HL-60/S4 treated with phorbol 12-myristate 13-acetate at 8.2 ng/mL for 4 days and 3 days (cell line): ENCODE measurements at regions not wholly inside any gene's neighbourhood (a gene's known extent, or its start where the extent isn't known, plus 50 kb on each side); places are given as distances from the start of the nearest gene placed in this dataset.

Source experiments
- in situ Hi-C: fragments of 300-500 bp; cut with MboI; formaldehyde crosslinking; loops from 2 replicates; pipeline ENCODE4 v1.15.0; 2022; ENCODE audit warnings: low sequenced_read_pairs

DNA sequence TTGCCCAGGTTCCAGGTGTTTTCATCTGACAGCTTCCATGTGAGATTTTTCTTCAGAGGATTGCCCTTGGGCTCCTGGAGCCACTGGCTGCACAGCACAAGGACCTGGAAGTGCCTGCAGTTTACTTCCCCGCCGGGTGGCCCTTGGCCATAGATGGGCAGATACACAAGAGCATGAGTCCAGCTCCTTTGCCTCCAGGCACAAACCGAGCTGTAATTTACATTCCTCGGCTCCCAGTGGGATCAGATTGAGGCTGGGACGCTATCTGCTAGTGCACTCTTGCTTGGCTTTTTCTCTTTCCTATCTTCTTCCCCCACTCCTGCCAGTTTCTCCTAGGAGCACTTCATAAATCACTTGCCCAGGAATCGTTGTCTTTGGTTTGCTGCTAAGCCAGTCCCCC, 85.4 kb upstream of the RALY start:
- in situ Hi-C loops = no loop called here

- in situ Hi-C loops = no loop called here
Measured at GRCh38 chr20:33908868-33909267, 84.8 kb upstream of the RALY start.

- in situ Hi-C loops = no loop called here
Measured at GRCh38 chr20:33909331-33909921, 84.3 kb upstream of the RALY start.

GRCh38 chr20:33910056-33910455, 83.7 kb upstream of the RALY start:
- in situ Hi-C loops = no loop called here

DNA sequence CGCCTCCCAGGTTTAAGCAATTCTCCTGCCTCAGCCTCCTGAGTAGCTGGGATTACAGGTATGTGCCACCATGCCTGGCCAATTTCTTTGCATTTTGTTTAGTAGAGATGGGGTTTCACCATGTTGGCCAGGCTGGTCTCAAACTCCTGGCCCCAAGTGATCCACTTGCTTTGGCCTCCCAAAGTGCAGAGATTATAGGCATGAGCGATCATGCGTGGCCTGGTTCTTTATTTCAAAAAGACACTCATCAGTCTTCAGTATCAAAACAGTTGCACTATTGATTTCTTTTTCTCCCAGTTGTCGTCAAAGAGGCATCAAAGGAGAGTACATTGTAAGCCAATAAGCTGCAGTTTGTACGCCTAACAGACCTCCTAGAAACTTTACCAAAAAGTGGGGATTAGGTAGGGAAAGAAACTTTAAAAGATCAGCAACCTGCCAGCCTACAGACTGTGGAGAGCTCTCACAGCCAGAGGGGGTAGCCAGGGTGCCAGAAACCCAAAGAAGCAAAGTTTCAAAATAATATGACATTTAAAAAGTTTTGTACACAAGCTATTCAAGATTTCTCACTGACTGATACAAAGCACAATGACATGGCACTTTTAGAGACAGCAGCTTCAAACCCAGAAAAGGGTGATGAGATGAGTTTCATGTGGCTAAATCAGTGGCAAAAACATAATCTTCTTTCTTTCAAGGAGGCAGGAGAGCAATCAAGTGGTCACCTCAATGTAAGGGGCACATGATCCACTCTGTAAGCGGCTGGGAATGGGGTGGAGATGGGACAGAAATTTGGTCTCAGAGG, 83.0 kb upstream of the RALY start:
- in situ Hi-C loops = no loop called here

GRCh38 chr20:33914919-33915318, 78.8 kb upstream of the RALY start:
- in situ Hi-C loops = no loop called here

DNA sequence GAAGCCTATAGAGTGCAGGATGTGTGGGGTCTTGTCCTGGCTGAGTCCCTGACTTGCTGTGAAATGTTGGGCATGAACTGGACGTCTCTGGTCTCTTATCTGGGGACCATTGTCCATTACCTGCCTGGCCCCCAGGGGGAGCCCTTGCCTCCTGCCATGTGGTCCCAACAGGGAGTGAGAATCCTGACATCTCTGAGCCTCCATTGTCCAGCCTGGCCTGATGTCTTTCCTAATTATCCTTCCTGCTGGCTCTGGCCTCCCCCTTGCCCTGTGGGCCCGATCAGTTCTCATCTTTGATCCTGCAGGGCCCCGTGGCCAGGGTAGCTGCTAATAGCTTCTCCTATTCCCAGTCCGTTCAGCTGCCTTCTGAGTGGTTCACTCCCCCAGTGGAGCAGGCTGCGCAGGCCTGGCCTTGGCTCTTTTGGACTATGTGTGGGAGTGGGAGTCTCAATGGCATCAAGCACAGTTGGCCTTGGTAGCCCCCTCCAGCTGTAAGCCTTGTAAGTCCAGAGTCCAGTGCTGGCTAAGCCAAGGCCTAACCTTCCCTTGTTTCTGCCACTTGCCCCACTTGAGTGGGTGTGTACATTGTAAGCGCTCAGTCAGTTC, 77.9 kb upstream of the RALY start:
- in situ Hi-C loops = no loop called here

DNA sequence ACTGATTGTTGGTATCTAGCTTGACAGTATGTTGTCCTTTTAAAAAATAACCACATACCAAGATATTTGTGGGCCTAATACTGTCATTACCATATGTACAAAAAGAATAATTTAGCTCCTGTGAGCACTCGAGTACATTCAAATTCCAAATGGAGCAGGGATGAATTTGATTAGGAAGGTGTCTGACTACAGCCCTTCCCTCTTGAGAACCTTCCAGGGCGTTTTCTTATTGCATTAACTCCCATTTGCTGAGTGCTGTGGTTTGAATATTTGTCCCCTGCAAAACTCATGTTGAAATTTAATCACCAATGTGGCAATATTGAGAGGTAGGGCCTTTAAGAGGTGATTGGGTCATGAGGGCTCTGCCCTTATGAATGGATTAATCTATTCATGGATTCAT, 76.9 kb upstream of the RALY start:
- in situ Hi-C loops = no loop called here

GRCh38 chr20:33917831-33918525, 75.7 kb upstream of the RALY start:
- in situ Hi-C loops = no loop called here

DNA sequence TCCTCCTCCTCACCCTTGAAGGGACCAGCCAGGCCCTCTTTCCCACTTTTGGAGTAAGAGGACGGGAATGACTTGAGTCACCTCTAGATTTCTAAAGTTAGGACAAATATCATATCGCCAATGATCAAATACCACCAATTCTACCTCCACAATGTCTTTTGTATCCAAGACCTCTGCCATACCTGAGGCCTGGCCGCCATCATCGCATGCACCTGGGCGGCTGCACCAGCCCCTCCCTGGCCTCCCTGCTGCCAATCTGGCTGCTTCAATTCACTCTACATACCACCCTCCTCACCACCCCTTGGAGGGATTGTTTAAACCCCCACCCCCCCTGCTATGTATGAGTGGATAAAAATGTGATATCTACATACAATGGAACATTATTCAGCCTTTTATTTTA, 75.0 kb upstream of the RALY start:
- in situ Hi-C loops = no loop called here

- in situ Hi-C loops = no loop called here
Measured at GRCh38 chr20:33919653-33920052, 74.1 kb upstream of the RALY start.

DNA sequence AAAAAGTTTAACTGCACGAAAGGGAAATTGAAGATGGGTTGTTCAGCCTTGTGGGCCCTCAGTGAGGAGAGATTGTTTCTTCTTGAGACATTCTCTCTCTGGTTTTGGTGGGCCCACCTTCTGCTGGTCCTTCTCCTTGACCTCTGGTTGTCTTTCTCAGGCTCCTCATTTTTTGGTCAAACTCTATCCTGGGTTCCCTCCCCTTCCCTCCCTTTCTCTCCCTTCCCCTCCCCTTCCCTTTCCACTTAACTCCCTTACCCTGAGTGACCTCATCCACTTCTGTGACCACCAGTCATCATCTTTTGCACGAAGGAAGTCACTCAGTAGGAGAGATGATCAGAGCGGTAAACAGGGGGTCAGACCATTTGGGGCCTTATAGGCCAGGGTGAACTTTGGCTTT, 71.5 kb upstream of the RALY start:
- in situ Hi-C loops = no loop called here

GRCh38 chr20:33923740-33924139, 70.0 kb upstream of the RALY start:
- in situ Hi-C loops = no loop called here

DNA sequence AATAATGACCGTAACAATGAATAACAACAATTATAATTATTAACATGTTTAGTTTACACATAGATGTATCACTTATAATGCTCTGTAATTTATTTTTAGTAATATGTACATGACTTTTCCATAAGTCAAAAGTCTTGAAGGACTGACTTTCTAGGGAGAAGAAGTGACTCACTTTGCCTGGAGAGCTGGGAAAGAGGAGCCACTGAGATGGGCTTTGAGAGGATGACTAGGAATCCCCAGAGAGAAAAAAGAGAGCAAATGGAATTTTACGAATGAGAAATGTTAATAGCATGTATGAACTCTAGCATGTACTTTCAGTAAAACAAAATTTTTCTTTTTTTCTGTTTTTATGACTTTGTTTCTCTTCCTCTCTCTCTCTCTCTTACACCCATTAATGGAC, 67.8 kb upstream of the RALY start:
- in situ Hi-C loops = loop anchor here (25.0 kb wide), 1 partner anchor 136 kb away; no protein-coding TSS in a partner anchor

- in situ Hi-C loops = loop anchor here (25.0 kb wide), 1 partner anchor 136 kb away; no protein-coding TSS in a partner anchor
Measured at GRCh38 chr20:33926425-33926824, 67.3 kb upstream of the RALY start.

GRCh38 chr20:33927724-33928123, 66.0 kb upstream of the RALY start:
- in situ Hi-C loops = loop anchor here (25.0 kb wide), 1 partner anchor 135 kb away; no protein-coding TSS in a partner anchor

DNA sequence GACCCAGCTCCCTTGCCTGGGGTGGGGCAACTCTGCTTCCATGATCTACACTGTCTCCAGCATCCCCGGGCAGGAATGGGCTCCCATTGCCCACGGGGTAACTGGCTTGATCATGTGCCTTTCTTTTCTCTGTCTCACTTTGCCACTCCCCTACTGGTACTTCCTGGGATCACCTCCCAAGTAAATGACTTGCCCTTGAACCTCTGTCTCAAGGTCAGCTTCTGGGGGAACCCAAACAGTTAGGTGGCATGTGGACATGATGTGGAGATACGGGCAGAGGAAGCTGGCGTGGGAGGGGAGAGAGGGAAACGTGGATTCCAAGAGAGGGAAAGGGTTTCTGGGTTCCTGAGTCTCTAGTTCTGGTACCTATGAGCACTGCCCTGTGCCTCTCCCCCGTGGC, 63.8 kb upstream of the RALY start:
- in situ Hi-C loops = loop anchor here (25.0 kb wide), 1 partner anchor 132 kb away; no protein-coding TSS in a partner anchor

GRCh38 chr20:33933469-33933909, 60.2 kb upstream of the RALY start:
- in situ Hi-C loops = loop anchor here (25.0 kb wide), 1 partner anchor 129 kb away; no protein-coding TSS in a partner anchor

- in situ Hi-C loops = loop anchor here (25.0 kb wide), 1 partner anchor 126 kb away; no protein-coding TSS in a partner anchor
Measured at GRCh38 chr20:33936656-33937055, 57.1 kb upstream of the RALY start.

GRCh38 chr20:33939031-33939430, 54.7 kb upstream of the RALY start:
- in situ Hi-C loops = loop anchor here (25.0 kb wide), 1 partner anchor 123 kb away; no protein-coding TSS in a partner anchor

DNA sequence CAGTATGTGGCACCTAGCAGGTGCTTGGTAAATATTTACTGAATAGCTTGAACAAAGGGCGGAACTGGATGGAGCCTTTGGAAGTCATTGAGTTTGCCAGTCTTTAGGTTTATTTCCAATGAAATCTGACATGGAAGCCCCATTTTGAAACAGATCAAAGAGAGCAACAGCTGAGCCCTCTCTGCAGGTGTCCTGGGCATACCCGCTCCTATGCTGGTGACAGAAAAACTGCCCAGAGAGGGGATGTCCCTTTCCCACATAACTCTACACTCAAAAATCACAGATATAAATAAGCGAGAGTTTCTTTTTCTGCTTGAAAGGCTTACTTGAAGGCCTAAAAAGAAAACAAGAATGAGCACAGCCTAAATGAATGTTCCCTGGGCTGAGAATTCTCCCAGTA, 53.0 kb upstream of the RALY start:
- in situ Hi-C loops = loop anchor here (25.0 kb wide), 1 partner anchor 122 kb away; no protein-coding TSS in a partner anchor
